Panc1 (cell line): ENCODE measurements at regions not wholly inside any gene's neighbourhood (a gene's known extent, or its start where the extent isn't known, plus 50 kb on each side); places are given as distances from the start of the nearest gene placed in this dataset.

Experiments
- CTCF ChIP-seq: fragments of 450-650 bp; IDR thresholded peaks from 2 replicates; pipeline ENCODE4 v1.5.1; 2017; ENCODE audit warnings: mild to moderate bottlenecking
- POLR2AphosphoS5 ChIP-seq: IDR thresholded peaks from 2 replicates; pipeline ENCODE4 v1.6.1; 2012; ENCODE audit warnings: mild to moderate bottlenecking, low read depth, low read length, moderate library complexity

GRCh38 chrX:138287205-138287877, 424.2 kb downstream of the FGF13 start:
- TF ChIP-seq CTCF: no peak
- no peak for TF ChIP-seq POLR2AphosphoS5
